ENCODE measurements at regions not wholly inside any gene's neighbourhood (a gene's known extent, or its start where the extent isn't known, plus 50 kb on each side); places are given as distances from the start of the nearest gene placed in this dataset.

- DNase-seq (ENCODE audit: low read depth): no peak
Measured at GRCh38 chr5:20656262-20656661, 668.3 kb upstream of the CDH18 start.

- DNase-seq (ENCODE audit: low read depth): no peak
Measured at GRCh38 chr5:20655211-20655610, 667.2 kb upstream of the CDH18 start.

DNA sequence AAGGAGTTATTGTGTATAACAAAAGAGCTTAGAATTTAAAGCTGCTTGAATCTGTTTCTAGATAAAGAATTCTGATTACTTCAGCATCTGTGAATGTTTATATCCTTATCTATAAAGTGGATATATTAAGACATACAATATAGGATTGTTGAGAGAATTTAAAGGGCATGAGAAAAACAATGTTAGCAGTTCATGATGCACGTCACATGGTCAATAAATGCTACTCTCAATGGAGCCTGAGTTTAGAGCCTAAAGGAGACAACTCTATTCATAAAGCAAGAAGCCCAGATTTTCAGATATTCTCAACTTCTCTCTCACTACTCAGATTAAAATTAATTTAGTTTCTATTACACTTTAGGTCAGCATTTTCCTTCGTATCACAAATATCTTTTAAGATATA, 666.7 kb upstream of the CDH18 start:
- DNase-seq (ENCODE audit: low read depth): no peak

GRCh38 chr5:20654033-20654432, 666.0 kb upstream of the CDH18 start:
- no peak for DNase-seq (ENCODE audit: low read depth)

DNA sequence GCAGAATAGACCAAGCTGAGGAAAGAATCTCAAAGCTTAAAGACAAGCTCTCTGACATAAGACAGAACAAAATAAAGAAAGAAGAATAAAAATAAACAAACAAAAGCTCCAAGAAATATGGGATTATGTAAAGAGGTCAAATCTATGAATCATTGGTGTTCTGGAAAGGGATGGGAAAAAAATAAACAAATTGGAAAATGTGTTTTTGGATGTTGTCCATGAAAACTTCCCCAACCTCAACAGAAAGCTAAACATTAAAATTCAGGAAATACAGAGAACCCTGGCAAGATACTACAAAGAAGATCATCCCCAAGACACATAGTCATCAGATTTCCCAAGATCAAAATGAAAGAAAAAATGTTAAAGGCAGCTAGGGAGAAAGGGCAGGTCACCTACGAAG, 662.0 kb upstream of the CDH18 start:
- no peak for DNase-seq (ENCODE audit: low read depth)

- no peak for DNase-seq (ENCODE audit: low read depth)
Measured at GRCh38 chr5:20648981-20649380, 661.0 kb upstream of the CDH18 start.

- no peak for DNase-seq (ENCODE audit: low read depth)
Measured at GRCh38 chr5:20636686-20637085, 648.7 kb upstream of the CDH18 start.

DNA sequence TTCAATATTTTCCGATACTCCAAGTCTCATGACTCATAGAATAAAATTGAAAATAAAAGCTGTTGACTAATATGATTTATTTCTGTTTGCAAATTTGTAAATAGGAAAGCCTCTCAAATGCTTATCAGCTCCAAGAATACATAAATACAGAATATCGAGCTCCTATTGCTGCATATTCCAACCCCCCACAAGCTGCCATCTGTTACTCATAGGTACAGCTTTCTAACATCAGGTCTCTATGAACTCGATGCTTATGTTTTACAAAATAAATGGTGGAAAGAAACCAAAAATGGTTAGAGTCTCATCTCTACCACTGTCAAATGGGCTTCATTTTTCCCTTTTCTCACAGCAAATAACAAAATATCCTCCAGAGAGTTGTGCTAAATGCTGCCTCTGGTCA, 631.6 kb upstream of the CDH18 start:
- DNase-seq (ENCODE audit: low read depth): no peak

- no peak for DNase-seq (ENCODE audit: low read depth)
Measured at GRCh38 chr5:20618340-20618739, 630.3 kb upstream of the CDH18 start.

DNA sequence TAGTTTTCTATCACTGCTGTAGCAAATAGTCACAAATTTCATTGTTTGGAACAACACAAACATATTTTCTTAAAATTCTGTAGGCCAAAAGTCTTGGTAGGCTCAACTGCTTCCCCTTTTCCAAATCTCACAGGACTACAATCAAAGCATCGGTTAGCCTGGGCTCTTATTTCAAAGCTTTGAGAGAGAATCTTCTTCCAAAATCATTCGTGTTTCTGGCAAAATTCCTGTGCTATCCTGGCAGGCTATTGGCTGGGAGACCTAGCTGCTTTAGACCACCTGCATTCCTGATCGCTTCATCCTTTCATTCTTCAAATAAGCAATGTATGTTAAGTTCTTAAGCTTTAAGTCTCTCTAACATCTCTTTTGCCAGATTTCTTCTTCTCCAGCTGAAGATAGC, 629.8 kb upstream of the CDH18 start:
- DNase-seq (ENCODE audit: low read depth): no peak

DNA sequence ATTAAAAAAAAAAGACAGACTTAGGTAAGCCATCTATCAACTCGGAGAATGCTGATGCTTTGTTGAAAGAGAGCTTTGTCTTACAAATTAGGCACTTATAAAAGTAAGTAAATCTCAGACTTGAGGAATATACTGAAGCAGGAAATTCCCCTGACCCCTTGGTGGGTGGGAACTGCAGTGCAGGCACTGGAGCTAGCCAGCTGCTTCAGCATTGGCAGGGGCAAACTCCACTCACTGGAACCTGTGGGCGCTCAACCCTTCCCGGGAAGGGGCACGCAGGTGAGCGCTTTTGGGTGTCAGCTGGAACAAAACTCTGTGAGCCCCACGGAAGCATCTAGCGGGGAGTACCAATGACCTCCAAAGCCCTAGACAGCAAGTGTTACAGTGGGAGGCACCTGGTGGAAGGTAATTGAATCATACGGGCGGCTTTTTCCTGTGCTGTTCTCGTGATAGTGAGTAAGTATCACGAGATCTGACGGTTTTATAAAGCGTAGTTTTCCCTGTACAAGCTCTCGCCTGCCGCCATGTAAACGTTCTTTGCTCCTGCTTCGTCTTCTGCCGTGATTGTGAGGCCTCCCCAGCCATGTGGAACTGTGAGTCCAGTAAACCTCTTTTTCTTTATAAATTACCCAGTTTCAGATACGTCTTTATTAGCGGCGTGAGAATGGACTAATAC, 628.0 kb upstream of the CDH18 start:
- no peak for DNase-seq (ENCODE audit: low read depth)

DNA sequence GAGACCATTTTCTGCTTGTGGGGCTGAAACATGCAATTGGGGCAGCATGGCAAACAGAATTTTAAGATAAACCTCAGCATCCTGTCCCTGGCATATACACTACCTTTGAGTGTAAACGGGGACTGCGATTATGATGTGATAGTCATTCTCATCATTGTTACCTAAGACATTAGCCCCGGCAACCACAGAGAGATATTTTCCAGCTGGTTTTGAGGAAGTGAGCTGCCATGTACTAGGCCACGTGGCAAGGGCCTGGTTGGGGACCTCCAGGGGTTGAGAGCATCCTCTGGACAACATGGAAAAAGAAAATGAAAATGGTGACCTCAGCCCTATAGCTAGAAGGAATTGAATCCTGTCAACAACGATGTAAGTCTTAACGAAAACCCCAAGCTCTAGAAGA, 623.6 kb upstream of the CDH18 start:
- DNase-seq (ENCODE audit: low read depth): no peak

DNA sequence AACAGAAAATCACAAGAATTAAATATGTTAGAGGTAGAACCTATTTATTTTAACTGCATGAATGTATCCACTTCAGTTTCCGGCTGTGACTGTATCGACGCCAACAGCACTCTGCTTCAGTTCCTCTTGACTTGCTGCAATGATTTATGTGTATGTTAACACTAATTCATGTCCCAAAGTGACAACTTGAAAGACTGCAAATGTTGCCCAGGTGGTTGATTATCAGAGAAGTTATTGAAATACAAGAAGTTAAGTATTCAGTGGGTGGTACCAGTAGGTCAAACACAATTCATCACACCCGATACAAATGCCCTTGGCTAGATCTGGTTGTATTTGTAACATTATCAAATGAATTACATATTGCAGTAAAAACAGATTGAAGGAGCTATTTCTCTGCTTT, 622.7 kb upstream of the CDH18 start:
- DNase-seq (ENCODE audit: low read depth): no peak

- DNase-seq (ENCODE audit: low read depth): no peak
Measured at GRCh38 chr5:20609126-20609525, 621.1 kb upstream of the CDH18 start.

- no peak for DNase-seq (ENCODE audit: low read depth)
Measured at GRCh38 chr5:20608567-20608966, 620.6 kb upstream of the CDH18 start.

DNA sequence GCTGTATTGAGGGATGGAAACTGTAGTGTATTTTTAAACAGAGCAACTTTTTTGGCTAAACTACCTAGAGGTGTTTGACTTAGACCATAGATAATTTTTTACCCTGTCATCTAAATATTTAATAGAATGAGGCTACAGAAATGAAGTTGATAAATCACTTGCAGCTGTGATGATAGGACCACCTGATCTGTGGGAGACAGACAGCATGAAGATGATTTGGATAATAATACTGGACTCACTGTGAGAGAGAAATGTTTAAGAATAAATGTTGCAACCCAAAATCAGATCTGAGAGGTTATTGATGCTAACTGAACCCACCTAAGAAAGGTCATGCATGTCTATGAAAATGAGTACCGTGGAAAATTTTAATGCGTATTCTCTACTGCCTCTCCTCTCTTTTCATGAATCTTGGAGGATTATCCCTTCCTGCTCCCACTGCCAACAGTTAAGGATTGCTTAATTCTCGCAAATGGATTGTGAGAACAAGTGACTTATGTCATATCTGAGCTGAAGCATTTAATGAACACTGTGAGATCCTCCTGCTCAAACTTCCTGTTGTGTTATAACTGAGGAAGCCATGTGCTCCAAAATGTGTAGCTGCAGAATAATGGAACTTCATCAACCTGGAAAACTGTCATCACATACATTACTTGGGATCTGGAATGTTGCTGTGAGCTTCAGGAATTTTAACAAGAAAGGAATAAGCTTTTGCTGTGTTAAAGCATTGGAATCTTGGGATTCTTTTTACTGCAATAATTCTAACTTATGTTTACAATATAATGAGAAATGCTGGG, 617.9 kb upstream of the CDH18 start:
- peak; percentile 76 for DNase-seq (ENCODE audit: low read depth)

GRCh38 chr5:20604992-20605391, 617.0 kb upstream of the CDH18 start:
- DNase-seq (ENCODE audit: low read depth): peak; percentile 90

- no peak for DNase-seq (ENCODE audit: low read depth)
Measured at GRCh38 chr5:20601678-20602100, 613.7 kb upstream of the CDH18 start.

- DNase-seq (ENCODE audit: low read depth): no peak
Measured at GRCh38 chr5:20590356-20590755, 602.4 kb upstream of the CDH18 start.

GRCh38 chr5:20575571-20575970, 587.6 kb upstream of the CDH18 start:
- DNase-seq (ENCODE audit: low read depth): peak; percentile 32

DNA sequence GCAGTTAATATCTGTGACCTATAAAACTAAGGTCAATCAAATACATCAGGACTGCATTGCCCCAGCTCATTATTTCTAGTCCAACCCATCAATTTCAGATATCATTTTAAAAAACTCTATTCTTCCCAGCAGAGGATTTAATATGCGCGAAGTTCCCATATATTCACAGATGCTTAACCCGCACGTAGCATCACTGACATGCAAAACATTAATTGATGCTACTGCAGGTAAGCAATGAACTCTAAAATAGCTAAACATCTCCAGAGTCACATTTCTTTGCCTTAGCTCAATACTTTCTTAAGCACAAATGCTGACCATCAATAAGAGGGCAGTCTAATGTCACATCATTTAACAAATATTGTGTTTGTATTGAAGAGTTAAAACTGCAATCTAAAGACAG, 586.6 kb upstream of the CDH18 start:
- DNase-seq (ENCODE audit: low read depth): no peak

DNA sequence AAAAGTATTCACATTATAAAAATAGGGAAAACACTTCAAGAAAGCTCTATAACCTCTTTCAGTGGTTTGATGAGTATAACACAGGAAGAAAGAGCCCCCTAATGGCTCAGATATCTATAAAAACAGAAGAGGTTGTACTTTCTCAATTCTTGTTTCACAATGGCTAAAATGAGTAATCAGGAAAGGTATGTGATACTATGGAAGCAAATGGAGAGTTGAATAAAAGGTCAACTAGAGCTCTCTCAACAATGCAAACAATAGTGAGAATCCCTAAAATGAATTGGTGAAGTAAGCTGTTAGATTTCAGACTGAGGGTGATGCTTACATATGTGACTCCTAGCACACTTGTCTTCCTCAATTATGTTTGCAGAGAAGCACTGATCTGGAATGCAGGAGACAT, 584.6 kb upstream of the CDH18 start:
- DNase-seq (ENCODE audit: low read depth): peak; percentile 34

DNA sequence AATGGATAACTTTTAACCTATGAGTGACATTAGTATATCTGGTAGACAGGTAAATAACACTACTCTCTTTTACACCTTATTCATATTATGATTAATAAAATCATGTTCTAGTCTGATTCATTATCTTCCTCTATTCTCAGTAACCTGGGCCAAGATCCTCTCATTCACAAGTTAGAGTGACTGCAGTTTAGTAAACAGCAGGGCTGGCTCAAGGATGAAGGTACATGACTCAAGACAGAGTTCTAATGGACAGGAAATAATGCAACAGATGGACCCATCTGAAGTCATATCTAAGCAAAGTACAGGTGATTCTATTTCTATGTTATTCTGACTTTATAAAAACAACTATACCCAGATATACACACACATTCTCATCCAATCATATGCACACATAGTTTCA, 582.5 kb upstream of the CDH18 start:
- no peak for DNase-seq (ENCODE audit: low read depth)

DNA sequence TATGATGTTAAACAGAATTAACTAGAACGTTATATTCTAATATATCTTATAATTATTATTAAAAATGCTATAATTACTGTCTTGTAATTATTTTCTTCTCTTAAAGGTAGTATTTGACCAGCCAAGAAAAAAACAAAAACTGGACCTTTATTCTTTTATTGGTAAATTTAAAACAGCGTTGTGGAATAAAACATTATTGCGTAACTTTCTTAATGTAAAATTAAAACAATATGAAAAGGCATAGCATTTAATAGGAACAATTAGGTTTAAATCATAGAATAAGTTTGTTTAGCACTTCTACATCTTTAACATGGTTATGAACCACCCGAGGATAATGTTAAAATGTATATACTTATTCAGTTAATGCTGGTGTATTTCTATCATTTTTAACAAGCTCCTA, 574.5 kb upstream of the CDH18 start:
- no peak for DNase-seq (ENCODE audit: low read depth)

Measured in forelimb muscle (tissue), 1 donor.